ENCODE measurements at regions not wholly inside any gene's neighbourhood (a gene's known extent, or its start where the extent isn't known, plus 50 kb on each side); places are given as distances from the start of the nearest gene placed in this dataset.

DNA sequence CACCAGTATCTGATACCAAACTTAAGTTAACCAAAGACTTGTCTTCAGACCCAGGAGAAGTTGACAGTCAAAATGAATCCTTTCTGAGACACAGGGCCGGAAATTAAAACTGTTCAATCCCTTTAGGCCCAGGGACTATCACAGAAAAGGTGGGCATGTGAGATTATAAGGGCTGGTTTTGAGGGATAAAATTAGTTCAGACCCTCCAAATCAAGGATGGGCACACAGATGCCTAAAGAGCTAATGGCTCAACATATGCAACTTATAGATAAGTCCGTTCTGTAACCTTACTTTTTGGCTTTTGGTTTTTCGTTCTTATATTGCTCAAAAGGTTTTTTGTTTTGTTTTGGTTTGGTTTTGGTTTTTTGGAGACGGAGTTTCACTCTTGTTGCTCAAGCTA lies 129.6 kb upstream of the ABCA1 start:
- H3K27me3 ChIP-seq (ENCODE audit: insufficient read depth, low read length), result peaks cover 4% of the 10 kb centered on the region; the same call in 1 of the 2 replicates
- H3K4me3 ChIP-seq (ENCODE audit: low read depth, low read length, poor library complexity, severe bottlenecking), result no peak overlapping the region
- no peak overlapping the region for H3K4me2 ChIP-seq (ENCODE audit: low read length)
- H3K9me2 ChIP-seq (ENCODE audit: low read depth, low read length), result no peaks in the 10 kb centered on the region
- H3K9me3 ChIP-seq (ENCODE audit: low read length), result no peaks in the 10 kb centered on the region
- no peak overlapping the region for H3K9ac ChIP-seq (ENCODE audit: low read length)
- H3K27ac ChIP-seq (ENCODE audit: low read depth, low read length, poor library complexity, severe bottlenecking), result no peak overlapping the region
- H3K79me2 ChIP-seq (ENCODE audit: insufficient read depth, low read length), result no peaks in the 10 kb centered on the region
- no peaks in the 10 kb centered on the region for H3K36me3 ChIP-seq (ENCODE audit: insufficient read depth, low read length)
- no peaks in the 10 kb centered on the region for H3K4me1 ChIP-seq (ENCODE audit: insufficient read depth, low read length, severe bottlenecking)
- H4K20me1 ChIP-seq (ENCODE audit: insufficient read depth, low read length), result no peaks in the 10 kb centered on the region
- H3F3A ChIP-seq (ENCODE audit: insufficient read depth, low read length), result no peaks in the 10 kb centered on the region
- no peak overlapping the region for H2AFZ ChIP-seq (ENCODE audit: low read length)
- no peak for TF ChIP-seq EZH2 (IDR thresholded peaks at IDR 0.05; ENCODE audit: borderline replicate concordance, low read length)
- TF ChIP-seq, protein P1, sequence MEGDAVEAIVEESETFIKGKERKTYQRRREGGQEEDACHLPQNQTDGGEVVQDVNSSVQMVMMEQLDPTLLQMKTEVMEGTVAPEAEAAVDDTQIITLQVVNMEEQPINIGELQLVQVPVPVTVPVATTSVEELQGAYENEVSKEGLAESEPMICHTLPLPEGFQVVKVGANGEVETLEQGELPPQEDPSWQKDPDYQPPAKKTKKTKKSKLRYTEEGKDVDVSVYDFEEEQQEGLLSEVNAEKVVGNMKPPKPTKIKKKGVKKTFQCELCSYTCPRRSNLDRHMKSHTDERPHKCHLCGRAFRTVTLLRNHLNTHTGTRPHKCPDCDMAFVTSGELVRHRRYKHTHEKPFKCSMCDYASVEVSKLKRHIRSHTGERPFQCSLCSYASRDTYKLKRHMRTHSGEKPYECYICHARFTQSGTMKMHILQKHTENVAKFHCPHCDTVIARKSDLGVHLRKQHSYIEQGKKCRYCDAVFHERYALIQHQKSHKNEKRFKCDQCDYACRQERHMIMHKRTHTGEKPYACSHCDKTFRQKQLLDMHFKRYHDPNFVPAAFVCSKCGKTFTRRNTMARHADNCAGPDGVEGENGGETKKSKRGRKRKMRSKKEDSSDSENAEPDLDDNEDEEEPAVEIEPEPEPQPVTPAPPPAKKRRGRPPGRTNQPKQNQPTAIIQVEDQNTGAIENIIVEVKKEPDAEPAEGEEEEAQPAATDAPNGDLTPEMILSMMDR (IDR thresholded peaks at IDR 0.05; ENCODE audit: low read length), result no peak

DNA sequence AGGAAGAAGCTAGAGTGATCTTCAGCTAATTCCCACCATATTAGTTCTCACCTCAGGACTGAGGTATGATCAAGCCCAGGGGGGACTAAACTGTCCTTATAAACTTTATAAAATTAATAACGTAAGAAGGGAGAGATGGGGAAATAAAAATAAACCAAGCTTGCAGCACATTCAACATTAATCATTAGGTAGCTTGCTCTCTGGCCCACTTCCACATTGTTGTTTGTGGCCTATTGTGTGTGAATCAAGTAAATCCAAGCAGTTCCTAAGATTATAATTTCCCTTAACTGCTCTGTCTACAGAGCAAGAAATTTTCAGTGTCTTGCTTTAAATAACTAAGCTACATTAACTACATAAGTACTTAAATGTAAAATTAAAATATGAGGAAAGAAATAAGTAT lies 131.3 kb upstream of the ABCA1 start:
- Histone ChIP-seq H3K27me3 (ENCODE audit: insufficient read depth, low read length) (peaks cover 4% of the 10 kb centered on the region; the same call in 1 of the 2 replicates), H3K9me3 (ENCODE audit: low read length) (no peaks in the 10 kb centered on the region), H3K36me3 (ENCODE audit: insufficient read depth, low read length) (no peaks in the 10 kb centered on the region), H3F3A (ENCODE audit: insufficient read depth, low read length) (no peaks in the 10 kb centered on the region), H3K4me3 (ENCODE audit: low read depth, low read length, poor library complexity, severe bottlenecking) (no peak overlapping the region), H3K4me1 (ENCODE audit: insufficient read depth, low read length, severe bottlenecking) (peaks cover 5% of the 10 kb centered on the region), H2AFZ (ENCODE audit: low read length) (no peak overlapping the region), H3K9ac (ENCODE audit: low read length) (no peak overlapping the region), H3K79me2 (ENCODE audit: insufficient read depth, low read length) (no peaks in the 10 kb centered on the region), H3K4me2 (ENCODE audit: low read length) (no peak overlapping the region), H3K9me2 (ENCODE audit: low read depth, low read length) (no peaks in the 10 kb centered on the region), H3K27ac (ENCODE audit: low read depth, low read length, poor library complexity, severe bottlenecking) (no peak overlapping the region), H4K20me1 (ENCODE audit: insufficient read depth, low read length) (no peaks in the 10 kb centered on the region)
- TF ChIP-seq EZH2 (IDR thresholded peaks at IDR 0.05; ENCODE audit: borderline replicate concordance, low read length), result no peak
- TF ChIP-seq, protein P1 (IDR thresholded peaks at IDR 0.05; ENCODE audit: low read length), result no peak

GRCh38 chr9:105062222-105062855 lies 134.4 kb upstream of the ABCA1 start:
- Histone ChIP-seq H3K27me3 (ENCODE audit: insufficient read depth, low read length) (peaks cover 4% of the 10 kb centered on the region; the same call in 1 of the 2 replicates), H3K9me2 (ENCODE audit: low read depth, low read length) (no peaks in the 10 kb centered on the region), H3K79me2 (ENCODE audit: insufficient read depth, low read length) (no peaks in the 10 kb centered on the region), H3K9ac (ENCODE audit: low read length) (no peak overlapping the region), H3K4me2 (ENCODE audit: low read length) (no peak overlapping the region), H4K20me1 (ENCODE audit: insufficient read depth, low read length) (no peaks in the 10 kb centered on the region), H3K9me3 (ENCODE audit: low read length) (no peaks in the 10 kb centered on the region), H3K36me3 (ENCODE audit: insufficient read depth, low read length) (no peaks in the 10 kb centered on the region), H3F3A (ENCODE audit: insufficient read depth, low read length) (no peaks in the 10 kb centered on the region), H3K4me3 (ENCODE audit: low read depth, low read length, poor library complexity, severe bottlenecking) (no peak overlapping the region), H2AFZ (ENCODE audit: low read length) (no peak overlapping the region), H3K4me1 (ENCODE audit: insufficient read depth, low read length, severe bottlenecking) (peaks cover 19% of the 10 kb centered on the region), H3K27ac (ENCODE audit: low read depth, low read length, poor library complexity, severe bottlenecking) (no peak overlapping the region)
- TF ChIP-seq, protein P1 (IDR thresholded peaks at IDR 0.05; ENCODE audit: low read length), result no peak
- TF ChIP-seq EZH2 (IDR thresholded peaks at IDR 0.05; ENCODE audit: borderline replicate concordance, low read length), result no peak
